Esophagus squamous epithelium (tissue), 4 donors: ENCODE measurements at regions not wholly inside any gene's neighbourhood (a gene's known extent, or its start where the extent isn't known, plus 50 kb on each side); places are given as distances from the start of the nearest gene placed in this dataset.

Source experiments
- POLR2A ChIP-seq, 4 donors: fragments of 450-650 bp; IDR thresholded peaks; one replicate each; pipeline ENCODE4 v1.6.1; 2017; ENCODE audit warnings: antibody characterized with exemption in 4 of 4, mild to moderate bottlenecking in 4 of 4, moderate library complexity in 3 of 4
- TF ChIP-seq, protein P1 (sequence below), 6 experiments: fragments of 450-650 bp in 4 of 6; fragments of 200-600 bp in 2 of 6; sonication (generic) in 2 of 6; IDR thresholded peaks; one replicate each; pipeline ENCODE4 v1.5.1; 2016 to 2019; ENCODE audit warnings: antibody characterized with exemption in 6 of 6, mild to moderate bottlenecking in 4 of 6, moderate library complexity in 4 of 6

DNA sequence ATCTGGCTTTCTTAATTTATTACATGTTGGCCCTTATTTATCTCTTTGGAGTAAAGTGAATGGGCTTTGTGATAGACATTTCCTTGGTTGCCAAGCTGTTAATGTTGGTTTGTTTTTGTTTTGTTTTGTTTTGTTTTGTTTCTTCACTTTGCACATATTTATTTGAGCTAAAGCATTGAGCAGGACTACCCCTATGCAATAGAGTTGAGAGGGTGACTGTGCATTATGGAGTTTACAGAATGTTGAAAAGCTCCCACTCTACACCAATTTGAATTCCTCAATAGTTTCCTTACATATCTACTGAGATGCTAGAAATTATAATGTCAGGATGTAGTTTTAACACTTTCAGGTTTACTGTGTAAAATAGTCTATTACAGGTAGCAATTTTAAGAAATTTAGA is 462.8 kb upstream of the CBLB start:
- TF ChIP-seq, protein P1, sequence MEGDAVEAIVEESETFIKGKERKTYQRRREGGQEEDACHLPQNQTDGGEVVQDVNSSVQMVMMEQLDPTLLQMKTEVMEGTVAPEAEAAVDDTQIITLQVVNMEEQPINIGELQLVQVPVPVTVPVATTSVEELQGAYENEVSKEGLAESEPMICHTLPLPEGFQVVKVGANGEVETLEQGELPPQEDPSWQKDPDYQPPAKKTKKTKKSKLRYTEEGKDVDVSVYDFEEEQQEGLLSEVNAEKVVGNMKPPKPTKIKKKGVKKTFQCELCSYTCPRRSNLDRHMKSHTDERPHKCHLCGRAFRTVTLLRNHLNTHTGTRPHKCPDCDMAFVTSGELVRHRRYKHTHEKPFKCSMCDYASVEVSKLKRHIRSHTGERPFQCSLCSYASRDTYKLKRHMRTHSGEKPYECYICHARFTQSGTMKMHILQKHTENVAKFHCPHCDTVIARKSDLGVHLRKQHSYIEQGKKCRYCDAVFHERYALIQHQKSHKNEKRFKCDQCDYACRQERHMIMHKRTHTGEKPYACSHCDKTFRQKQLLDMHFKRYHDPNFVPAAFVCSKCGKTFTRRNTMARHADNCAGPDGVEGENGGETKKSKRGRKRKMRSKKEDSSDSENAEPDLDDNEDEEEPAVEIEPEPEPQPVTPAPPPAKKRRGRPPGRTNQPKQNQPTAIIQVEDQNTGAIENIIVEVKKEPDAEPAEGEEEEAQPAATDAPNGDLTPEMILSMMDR (IDR thresholded peaks at IDR 0.05): no peak
- no peak for TF ChIP-seq POLR2A (IDR thresholded peaks at IDR 0.05)
